Prostate gland (tissue), 2 donors: ENCODE measurements at regions not wholly inside any gene's neighbourhood (a gene's known extent, or its start where the extent isn't known, plus 50 kb on each side); places are given as distances from the start of the nearest gene placed in this dataset.

ENCODE experiments used
- DNase-seq: peaks from one replicate; pipeline ENCODE4 v3.0.0-alpha.2; 2019; ENCODE audit warnings: low spot score
- H3K27ac ChIP-seq, 2 donors: fragments of 200-600 bp; sonication (generic); 2 replicates each; pipeline ENCODE4 v1.5.1; 2017 to 2019
- H3K27me3 ChIP-seq: fragments of 200-600 bp; sonication (generic); replicated peaks from 2 replicates; pipeline ENCODE4 v1.5.1; 2019; ENCODE audit not compliant: insufficient read depth
- H3K36me3 ChIP-seq, 2 donors: fragments of 200-600 bp; sonication (generic); 1 replicate in 1 of 2; 2 replicates in 1 of 2; pipeline versions ENCODE4 v1.5.1 to v1.8.1; 2017 to 2019
- H3K4me1 ChIP-seq: fragments of 200-600 bp; sonication (generic); replicated peaks from 2 replicates; pipeline ENCODE4 v1.5.1; 2019
- H3K4me3 ChIP-seq, 2 donors: fragments of 200-600 bp; sonication (generic); 2 replicates each; pipeline ENCODE4 v1.5.1; 2017 to 2019
- H3K9me3 ChIP-seq: fragments of 200-600 bp; sonication (generic); 2 replicates; pipeline ENCODE4 v1.5.1; 2017
- CTCF ChIP-seq, 4 experiments: fragments of 200-600 bp in 2 of 4; fragments of 450-650 bp in 2 of 4; sonication (generic) in 2 of 4; IDR thresholded peaks; 1 replicate in 3 of 4; 2 replicates in 1 of 4; pipeline ENCODE4 v1.5.1; 2016 to 2019; ENCODE audit warnings: antibody characterized with exemption in 4 of 4, mild to moderate bottlenecking in 2 of 4, moderate library complexity in 2 of 4
- POLR2A ChIP-seq: fragments of 450-650 bp; IDR thresholded peaks from one replicate; pipeline ENCODE4 v1.6.1; 2016; ENCODE audit warnings: antibody characterized with exemption, mild to moderate bottlenecking
- POLR2AphosphoS5 ChIP-seq: sonication (generic); formaldehyde crosslinking; IDR thresholded peaks from one replicate; pipeline ENCODE4 v1.6.1; 2017; ENCODE audit warnings: antibody characterized with exemption
- WGBS: methylation state at CpG from one replicate; pipeline ENCODE4 v1.1.5; 2018; 5-methylcytosine and 5-hydroxymethylcytosine counted together
- intact Hi-C: fragments of 100-400 bp; cut with DNase I; formaldehyde crosslinking; loops from one replicate; pipeline ENCODE4 v1.14.2; 2022

GRCh38 chr15:79678032-79678701 is 218.6 kb downstream of the MTHFS start:
- WGBS: 86% methylated on average over 1 of the region's 1 CpG
- intact Hi-C loops: no loop called here
- Histone ChIP-seq H3K4me1 (no peaks in the 10 kb centered on the region), H3K9me3 (no peaks in the 10 kb centered on the region), H3K36me3 (no peaks in the 10 kb centered on the region), H3K4me3 (no peak overlapping the region), H3K27ac (no peak overlapping the region), H3K27me3 (no peaks in the 10 kb centered on the region)
- no peak for DNase-seq
- TF ChIP-seq POLR2A (no peak), CTCF (IDR thresholded peaks at IDR 0.05) (no peak), POLR2AphosphoS5 (no peak)

DNA sequence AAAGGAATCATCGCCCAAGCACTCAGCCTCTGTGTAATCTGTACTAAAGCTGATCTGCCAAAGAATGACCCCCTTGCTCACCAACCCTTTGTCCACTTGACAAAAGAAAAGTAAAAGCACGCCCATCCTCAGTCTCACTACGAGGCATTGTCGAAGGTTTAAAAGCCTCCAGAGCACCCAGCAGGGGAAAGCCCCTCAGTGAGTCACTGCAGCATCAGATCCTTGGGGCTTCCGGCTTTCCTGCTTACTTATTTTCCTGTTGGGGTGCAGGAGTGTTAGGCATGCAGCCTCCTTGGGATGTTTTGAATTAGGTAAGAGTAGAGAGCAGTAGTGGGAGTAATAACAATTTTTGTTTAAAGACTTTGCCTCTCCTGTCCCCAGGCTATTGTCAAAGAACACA is 216.1 kb downstream of the MTHFS start:
- 45% methylated on average over 5 of the region's 5 CpGs for whole genome bisulfite sequencing
- Histone ChIP-seq H3K27me3 (no peaks in the 10 kb centered on the region), H3K9me3 (no peaks in the 10 kb centered on the region), H3K4me1 (no peaks in the 10 kb centered on the region), H3K36me3 (no peaks in the 10 kb centered on the region), H3K27ac (no peak overlapping the region), H3K4me3 (no peak overlapping the region)
- no peak for DNase-seq
- no peak for TF ChIP-seq CTCF (IDR thresholded peaks at IDR 0.05)
- TF ChIP-seq POLR2A: no peak
- TF ChIP-seq POLR2AphosphoS5: no peak
- intact Hi-C loops: no loop called here

GRCh38 chr15:79682285-79682684 is 214.5 kb downstream of the MTHFS start:
- H3K27ac ChIP-seq: no peak overlapping the region
- no peaks in the 10 kb centered on the region for H3K27me3 ChIP-seq
- H3K36me3 ChIP-seq: no peaks in the 10 kb centered on the region
- H3K4me1 ChIP-seq: no peaks in the 10 kb centered on the region
- no peaks in the 10 kb centered on the region for H3K9me3 ChIP-seq
- H3K4me3 ChIP-seq: no peak overlapping the region
- TF ChIP-seq CTCF (IDR thresholded peaks at IDR 0.05) (no peak), POLR2A (no peak), POLR2AphosphoS5 (no peak)
- intact Hi-C loops: no loop called here
- 5% methylated on average over 3 of the region's 3 CpGs for WGBS
- DNase-seq: no peak

DNA sequence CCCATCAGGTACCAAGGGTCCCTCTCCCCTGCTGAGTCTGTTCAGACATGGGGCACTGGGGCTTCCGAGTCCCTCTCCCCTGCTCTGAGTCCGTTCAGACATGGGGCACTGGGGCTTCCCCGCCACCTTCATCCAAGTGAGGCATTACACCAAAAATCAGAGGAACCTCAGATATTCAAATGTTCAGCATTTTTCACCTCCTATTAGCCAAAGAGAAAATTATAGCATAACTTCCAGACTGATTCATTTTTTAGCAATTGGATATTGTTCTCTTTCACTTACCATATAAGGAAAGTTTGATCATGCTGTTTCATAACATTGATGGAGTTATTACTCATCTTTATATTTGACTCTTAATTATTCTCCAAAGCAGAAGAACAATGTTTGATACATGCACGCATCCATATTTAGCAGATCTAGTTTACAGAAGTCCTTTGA is 213.9 kb downstream of the MTHFS start:
- no peak for DNase-seq
- no peak overlapping the region for H3K4me3 ChIP-seq
- H3K36me3 ChIP-seq: no peaks in the 10 kb centered on the region
- WGBS: 70% methylated on average over 4 of the region's 4 CpGs
- H3K27ac ChIP-seq: no peak overlapping the region
- TF ChIP-seq CTCF (IDR thresholded peaks at IDR 0.05) (no peak), POLR2AphosphoS5 (no peak), POLR2A (no peak)
- no peaks in the 10 kb centered on the region for H3K4me1 ChIP-seq
- H3K9me3 ChIP-seq: no peaks in the 10 kb centered on the region
- no peaks in the 10 kb centered on the region for H3K27me3 ChIP-seq
- intact Hi-C loops: no loop called here

GRCh38 chr15:79689030-79689429 is 207.8 kb downstream of the MTHFS start:
- intact Hi-C loops: no loop called here
- H3K9me3 ChIP-seq: no peaks in the 10 kb centered on the region
- WGBS: 42% methylated on average over 1 of the region's 1 CpG
- no peaks in the 10 kb centered on the region for H3K36me3 ChIP-seq
- no peak overlapping the region for H3K4me3 ChIP-seq
- no peaks in the 10 kb centered on the region for H3K4me1 ChIP-seq
- no peaks in the 10 kb centered on the region for H3K27me3 ChIP-seq
- DNase-seq: no peak
- no peak for TF ChIP-seq POLR2AphosphoS5
- TF ChIP-seq CTCF (IDR thresholded peaks at IDR 0.05): no peak
- no peak for TF ChIP-seq POLR2A
- no peak overlapping the region for H3K27ac ChIP-seq
